A673 (cell line): ENCODE measurements at regions not wholly inside any gene's neighbourhood (a gene's known extent, or its start where the extent isn't known, plus 50 kb on each side); places are given as distances from the start of the nearest gene placed in this dataset.

Experiments
- CTCF ChIP-seq: fragments of 300-800, 200-600 bp; sonication (generic); conservative IDR thresholded peaks from 2 replicates; pipeline ENCODE4 v1.5.1; 2017; ENCODE audit warnings: low read depth, mild to moderate bottlenecking, antibody characterized with exemption, low read length, moderate library complexity, mixed read lengths
- EZH2 ChIP-seq: fragments of 200-600 bp; sonication (generic); IDR thresholded peaks from 2 replicates; pipeline ENCODE4 v1.6.1; 2017; ENCODE audit warnings: borderline replicate concordance, low read depth, mild to moderate bottlenecking, mixed read lengths, antibody characterized with exemption, low read length; ENCODE audit not compliant: poor library complexity, severe bottlenecking

GRCh38 chr3:74978684-74979083 is 364.2 kb upstream of the CNTN3 start:
- TF ChIP-seq CTCF = no peak
- no peak for TF ChIP-seq EZH2
